HepG2 (cell line): ENCODE measurements at regions not wholly inside any gene's neighbourhood (a gene's known extent, or its start where the extent isn't known, plus 50 kb on each side); places are given as distances from the start of the nearest gene placed in this dataset.

ENCODE experiments used
- ADNP ChIP-seq: sonication (generic); formaldehyde crosslinking; IDR thresholded peaks from 2 replicates; pipeline ENCODE4 v1.4.0; 2020; ENCODE audit warnings: missing genetic modification reagents
- ATF5 ChIP-seq: sonication (generic); formaldehyde crosslinking; IDR thresholded peaks from 2 replicates; pipeline ENCODE4 v1.4.0; 2020; ENCODE audit warnings: mild to moderate bottlenecking, low read depth, missing genetic modification reagents
- MBNL3 ChIP-seq: fragments of 250-450 bp; sonication (Bioruptor Pico); conservative IDR thresholded peaks from 2 replicates; pipeline ENCODE4 v1.8.0; 2022; ENCODE audit warnings: mild to moderate bottlenecking, inconsistent platforms
- PHF8 ChIP-seq: sonication (generic); formaldehyde crosslinking; IDR thresholded peaks from 2 replicates; pipeline ENCODE4 v1.5.0; 2020; ENCODE audit warnings: missing genetic modification reagents
- TSC22D2 ChIP-seq: sonication (generic); formaldehyde crosslinking; IDR thresholded peaks from 2 replicates; pipeline ENCODE4 v1.5.1; 2020; ENCODE audit warnings: missing genetic modification reagents, mild to moderate bottlenecking, borderline replicate concordance
- UBTF ChIP-seq: sonication (generic); formaldehyde crosslinking; IDR thresholded peaks from 2 replicates; pipeline ENCODE4 v1.4.0; 2020; ENCODE audit warnings: mild to moderate bottlenecking, missing genetic modification reagents
- ZBTB38 ChIP-seq: sonication (generic); formaldehyde crosslinking; IDR thresholded peaks from 2 replicates; pipeline ENCODE4 v1.5.1; 2020; ENCODE audit warnings: mild to moderate bottlenecking, missing genetic modification reagents
- ZNF138 ChIP-seq: sonication (generic); formaldehyde crosslinking; IDR thresholded peaks from 2 replicates; pipeline ENCODE4 v1.5.0; 2020; ENCODE audit warnings: mild to moderate bottlenecking, low read depth, missing genetic modification reagents
- ZNF280B ChIP-seq: sonication (generic); formaldehyde crosslinking; IDR thresholded peaks from 2 replicates; pipeline ENCODE4 v1.5.0; 2020; ENCODE audit warnings: missing genetic modification reagents, mild to moderate bottlenecking, borderline replicate concordance
- ZNF292 ChIP-seq: sonication (generic); formaldehyde crosslinking; IDR thresholded peaks from 2 replicates; pipeline ENCODE4 v1.8.1; 2022; ENCODE audit warnings: mild to moderate bottlenecking, low read depth, missing genetic modification reagents, borderline replicate concordance

GRCh38 chr10:121248266-121248665 is 350.0 kb downstream of the FGFR2 start (continued):
- TF ChIP-seq ZNF138 (no peak), ZNF280B (CRISPR knock-in tag) (no peak), ZBTB38 (no peak), TSC22D2 (CRISPR knock-in tag) (no peak), ADNP (CRISPR knock-in tag) (no peak), PHF8 (CRISPR knock-in tag) (no peak), ZNF292 (CRISPR knock-in tag) (no peak), UBTF (no peak), ATF5 (CRISPR knock-in tag) (no peak), MBNL3 (no peak)
